HUDEP-2 (cell line): ENCODE measurements at regions not wholly inside any gene's neighbourhood (a gene's known extent, or its start where the extent isn't known, plus 50 kb on each side); places are given as distances from the start of the nearest gene placed in this dataset.

ENCODE experiments used
- DNase-seq, 76 experiments: peaks; one replicate each; lab custom pipeline; 2025; ENCODE audit not compliant: unreplicated experiment in 76 of 76; lab: John Stamatoyannopoulos, UW

- DNase-seq = no peak
Observed at GRCh38 chr1:219805191-219805590, 123.2 kb downstream of the SLC30A10 start.

GRCh38 chr1:219801156-219801820 lies 127.1 kb downstream of the SLC30A10 start:
- DNase-seq = no peak

- no peak for DNase-seq
Observed at GRCh38 chr1:219798283-219799030, 129.9 kb downstream of the SLC30A10 start.

- DNase-seq = no peak
Observed at GRCh38 chr1:219797683-219798082, 130.7 kb downstream of the SLC30A10 start.

GRCh38 chr1:219797009-219797408 lies 131.3 kb downstream of the SLC30A10 start:
- DNase-seq = no peak

GRCh38 chr1:219795363-219795917 lies 132.9 kb downstream of the SLC30A10 start:
- DNase-seq = no peak

GRCh38 chr1:219794085-219794743 lies 134.1 kb downstream of the SLC30A10 start:
- DNase-seq = no peak

GRCh38 chr1:219792337-219793021 lies 135.9 kb downstream of the SLC30A10 start:
- no peak for DNase-seq

- no peak for DNase-seq
Observed at GRCh38 chr1:219791766-219792165, 136.6 kb downstream of the SLC30A10 start.

GRCh38 chr1:219790834-219791615 lies 137.3 kb downstream of the SLC30A10 start:
- no peak for DNase-seq

- DNase-seq = no peak
Observed at GRCh38 chr1:219788700-219789099, 139.7 kb downstream of the SLC30A10 start.

GRCh38 chr1:219788091-219788490 lies 140.3 kb downstream of the SLC30A10 start:
- no peak for DNase-seq

- no peak for DNase-seq
Observed at GRCh38 chr1:219784660-219785381, 143.5 kb downstream of the SLC30A10 start.

GRCh38 chr1:219783605-219784235 lies 144.6 kb downstream of the SLC30A10 start:
- no peak for DNase-seq

- no peak for DNase-seq
Observed at GRCh38 chr1:219782929-219783328, 145.4 kb downstream of the SLC30A10 start.

GRCh38 chr1:219782311-219782710 lies 146.0 kb downstream of the SLC30A10 start:
- no peak for DNase-seq

GRCh38 chr1:219781491-219781890 lies 146.9 kb downstream of the SLC30A10 start:
- no peak for DNase-seq

GRCh38 chr1:219778793-219779369 lies 149.5 kb downstream of the SLC30A10 start:
- no peak for DNase-seq

- no peak for DNase-seq
Observed at GRCh38 chr1:219778110-219778509, 150.2 kb downstream of the SLC30A10 start.
